ENCODE measurements at regions not wholly inside any gene's neighbourhood (a gene's known extent, or its start where the extent isn't known, plus 50 kb on each side); places are given as distances from the start of the nearest gene placed in this dataset.

DNA sequence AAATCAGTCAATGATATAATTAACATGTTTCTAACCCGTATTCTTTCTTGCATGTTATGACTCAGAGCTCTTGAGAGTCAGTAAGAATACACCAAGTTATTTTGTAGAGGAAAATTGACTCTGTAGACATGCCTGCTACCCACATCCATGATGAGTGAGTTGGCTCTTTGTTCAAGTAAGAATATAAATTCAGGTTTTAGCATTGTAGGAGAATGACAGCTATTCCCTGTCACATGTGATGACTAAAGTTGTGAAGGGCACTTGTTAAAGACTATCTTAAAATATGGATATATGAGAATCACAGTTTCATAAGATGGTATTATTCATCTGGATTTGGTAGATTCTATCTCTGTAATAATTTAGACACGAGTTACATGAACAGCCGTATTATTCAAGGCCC lies 209.1 kb downstream of the CCDC59 start:
- DNase-seq, result no peak

DNA sequence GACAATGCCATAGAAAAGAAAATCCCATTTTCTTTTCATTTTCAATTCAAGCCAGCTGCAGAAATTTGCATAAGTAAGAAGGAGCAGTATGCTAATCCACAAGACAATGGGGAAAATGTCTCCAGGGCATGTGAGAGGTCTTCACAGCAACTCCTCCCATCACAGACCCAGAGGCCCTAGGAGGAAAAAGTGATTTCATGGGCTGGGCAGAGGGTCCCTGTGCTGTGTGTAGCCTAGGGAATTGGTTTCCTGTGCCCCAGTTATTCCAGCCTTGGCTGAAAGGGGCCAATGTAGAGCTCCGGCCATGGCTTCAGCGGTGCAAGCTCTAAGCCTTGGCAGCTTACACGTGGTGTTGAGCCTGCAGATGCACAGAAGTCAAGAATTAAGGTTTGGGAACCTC lies 211.4 kb downstream of the CCDC59 start:
- DNase-seq, result no peak

DNA sequence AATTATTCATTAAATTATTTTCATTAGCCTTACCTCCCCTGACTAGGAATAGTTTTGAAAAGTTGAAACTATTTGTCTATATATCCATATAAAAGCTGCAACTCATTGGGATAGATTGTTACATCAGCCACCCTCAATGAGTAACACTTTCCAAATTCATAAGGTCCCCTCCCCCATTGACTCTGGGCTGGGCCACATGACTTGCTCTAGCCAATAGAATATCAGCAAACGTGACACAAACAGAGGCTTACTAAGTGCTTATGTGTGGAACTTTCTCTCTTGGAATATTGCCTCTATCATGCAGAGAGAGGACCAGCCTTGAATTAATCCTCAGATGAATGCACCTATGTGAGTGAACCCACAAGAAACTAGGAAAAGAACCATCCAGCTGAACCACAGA lies 213.7 kb downstream of the CCDC59 start:
- no peak for DNase-seq

DNA sequence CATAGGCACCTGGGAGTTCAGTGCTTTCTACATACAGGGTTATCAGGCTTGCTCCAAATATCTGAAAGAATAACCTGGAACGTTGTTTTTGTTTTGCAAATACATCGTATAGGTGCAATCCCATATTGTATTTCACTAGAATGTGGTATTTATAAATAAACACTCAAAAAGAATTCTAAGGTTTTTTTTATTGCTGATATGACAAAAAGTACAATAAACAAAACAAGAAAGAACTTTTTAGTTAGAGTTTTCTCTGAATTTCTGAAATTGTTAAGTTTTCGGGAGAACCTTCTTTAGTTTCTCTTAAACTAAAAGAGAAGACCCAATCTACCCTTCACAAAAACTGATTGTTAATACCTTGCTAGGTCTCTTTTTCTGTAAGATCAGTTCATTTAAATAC lies 225.8 kb downstream of the CCDC59 start:
- DNase-seq, result no peak

GRCh38 chr12:82130762-82131161 lies 227.4 kb downstream of the CCDC59 start:
- DNase-seq, result no peak

- DNase-seq, result no peak
Measured at GRCh38 chr12:82124711-82125380, 233.3 kb downstream of the CCDC59 start.

DNA sequence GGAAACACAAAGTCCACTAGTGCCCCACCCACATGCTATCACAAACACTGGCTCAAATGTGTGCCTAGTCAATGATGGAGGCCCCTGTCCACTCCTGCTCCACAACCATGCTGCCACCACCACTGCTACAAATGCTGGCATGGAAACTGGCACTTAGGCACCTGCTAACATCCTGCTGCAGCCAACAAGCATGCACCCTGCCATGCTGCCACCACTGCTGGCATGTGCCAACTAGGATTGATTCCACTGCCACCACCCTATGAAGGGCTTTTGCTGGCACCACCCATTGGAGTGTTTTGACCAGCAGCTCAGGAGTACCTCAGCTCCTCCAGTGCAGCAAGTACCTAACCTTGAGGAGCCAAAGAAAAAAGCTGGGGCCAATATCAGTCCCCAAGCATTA lies 236.6 kb downstream of the CCDC59 start:
- no peak for DNase-seq

DNA sequence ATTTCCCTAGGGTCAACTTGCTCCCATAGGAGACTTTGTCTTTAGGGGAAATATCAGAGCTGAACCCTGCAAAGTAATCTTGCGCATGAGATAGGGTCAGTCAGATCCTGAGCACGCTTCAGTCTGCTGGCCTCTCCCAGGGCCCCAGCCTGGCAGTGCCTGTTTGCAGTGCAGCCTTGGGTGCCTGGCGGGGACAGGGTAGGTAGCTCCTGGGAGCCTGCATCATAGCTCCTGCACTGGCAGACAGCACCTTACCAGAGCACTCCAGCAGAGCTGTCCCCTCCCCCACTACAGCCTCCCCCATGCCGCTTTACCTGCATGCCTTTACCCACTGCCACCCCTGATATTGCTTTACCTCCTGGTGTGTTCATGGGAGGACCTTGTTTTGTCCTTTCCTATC lies 237.3 kb downstream of the CCDC59 start:
- DNase-seq, result no peak

- no peak for DNase-seq
Measured at GRCh38 chr12:82109243-82109642, 248.9 kb downstream of the CCDC59 start.

DNA sequence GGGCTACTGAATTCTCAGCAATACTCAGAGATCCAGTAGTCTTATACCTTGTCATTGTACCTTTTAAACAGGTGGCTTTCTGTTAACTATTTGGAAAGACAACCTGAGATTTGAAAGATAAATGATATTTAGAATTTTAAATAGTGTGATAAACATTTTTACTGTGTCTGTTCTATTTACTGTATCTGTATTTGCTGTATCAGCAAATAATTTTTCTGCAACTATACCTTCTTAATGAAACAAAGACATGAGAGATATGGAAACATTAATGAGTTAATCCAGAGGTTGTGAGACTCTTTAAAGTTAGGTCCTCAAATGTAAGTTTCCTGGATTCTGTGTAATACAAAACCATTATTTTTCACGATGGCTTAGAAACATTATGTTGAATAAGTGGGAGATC lies 249.6 kb downstream of the CCDC59 start:
- no peak for DNase-seq

GRCh38 chr12:82099216-82099615 lies 259.0 kb downstream of the CCDC59 start:
- no peak for DNase-seq

GRCh38 chr12:82097877-82098276 lies 260.3 kb downstream of the CCDC59 start:
- no peak for DNase-seq

GRCh38 chr12:82097438-82097837 lies 260.7 kb downstream of the CCDC59 start:
- DNase-seq, result no peak

GRCh38 chr12:82090165-82090564 lies 268.0 kb downstream of the CCDC59 start:
- DNase-seq, result no peak

GRCh38 chr12:82089369-82090121 lies 268.6 kb downstream of the CCDC59 start:
- no peak for DNase-seq

DNA sequence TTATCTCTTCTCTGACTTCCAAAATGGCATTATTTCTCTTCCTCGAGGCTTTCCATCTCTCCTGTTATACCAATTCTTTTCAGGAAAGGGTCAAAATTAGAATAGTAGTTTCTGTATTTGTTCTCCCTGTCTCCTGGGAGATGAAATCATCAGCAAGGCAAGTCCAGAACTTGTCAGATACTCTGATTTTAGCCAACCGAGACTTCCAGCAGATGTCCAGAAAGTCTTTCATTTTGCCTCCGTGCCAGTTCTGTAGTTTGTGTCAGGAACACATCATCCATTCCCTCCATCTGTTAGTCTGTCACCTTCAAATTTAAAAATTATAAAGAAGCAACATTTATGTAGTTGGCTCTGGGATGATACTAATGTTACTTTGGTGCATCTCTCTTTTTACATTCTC lies 275.7 kb downstream of the CCDC59 start:
- DNase-seq, result no peak

- DNase-seq, result no peak
Measured at GRCh38 chr12:82069931-82070514, 288.2 kb downstream of the CCDC59 start.

GRCh38 chr12:82058197-82058596 lies 299.0 kb upstream of the PPFIA2 start:
- no peak for DNase-seq

GRCh38 chr12:82057770-82058169 lies 298.6 kb upstream of the PPFIA2 start:
- DNase-seq, result no peak

GRCh38 chr12:82055391-82055790 lies 296.2 kb upstream of the PPFIA2 start:
- DNase-seq, result no peak

DNA sequence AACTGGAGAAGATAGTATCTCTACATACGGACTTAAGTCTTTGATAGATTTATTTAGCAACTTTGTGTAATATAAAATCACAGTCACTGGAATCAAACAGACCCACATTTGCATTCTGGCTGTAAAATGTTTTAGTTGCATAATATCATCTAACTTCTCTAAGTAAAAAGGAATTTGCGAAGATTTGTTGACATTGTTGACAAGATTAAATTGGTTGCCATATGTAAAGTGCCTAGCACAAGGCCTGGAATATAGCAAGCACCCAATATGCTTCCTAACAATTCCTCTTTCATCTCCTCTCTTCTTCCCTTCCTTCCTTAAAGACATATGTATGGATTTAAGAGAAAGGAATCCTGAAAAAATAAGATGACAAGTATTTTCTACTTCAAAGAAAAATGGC lies 295.4 kb upstream of the PPFIA2 start:
- DNase-seq, result no peak

GRCh38 chr12:82047446-82047845 lies 288.3 kb upstream of the PPFIA2 start:
- DNase-seq, result peak; percentile 35 to 36

DNA sequence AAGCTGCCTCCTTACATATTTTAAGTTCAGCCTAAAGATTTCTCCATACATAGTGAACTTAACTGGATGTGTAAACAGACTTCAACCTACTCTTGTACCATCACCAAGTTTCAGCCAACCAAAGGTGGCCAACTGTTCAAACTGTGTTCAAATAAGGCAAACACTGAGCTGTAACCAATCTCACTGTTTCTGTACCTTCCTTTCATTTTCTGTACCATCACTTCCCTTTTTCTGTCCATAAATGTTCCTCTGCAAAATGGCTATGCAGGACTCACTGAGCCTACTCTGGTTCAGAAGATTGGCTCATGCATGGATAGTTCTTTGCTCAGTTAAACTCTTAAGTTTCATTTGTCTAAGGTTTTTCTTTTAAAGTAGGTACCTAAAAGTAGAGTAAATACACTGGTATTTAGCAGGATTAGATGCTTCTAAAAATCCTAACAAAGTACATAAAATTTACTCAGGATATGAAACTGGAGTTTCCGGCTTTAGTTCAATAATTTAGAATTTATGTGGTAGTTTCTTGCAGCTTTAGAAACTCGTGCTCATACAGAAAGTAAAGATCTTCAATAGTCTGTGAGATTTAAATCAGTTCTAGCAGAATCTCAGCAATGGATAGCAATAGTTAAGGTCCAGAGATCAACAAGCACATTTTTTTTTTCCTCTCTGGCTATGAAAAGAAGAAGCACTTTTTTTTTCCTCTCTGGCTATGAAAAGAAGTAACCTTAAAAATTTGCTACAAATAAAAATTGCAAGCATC lies 282.0 kb upstream of the PPFIA2 start:
- DNase-seq, result peak in 1 of 2 donors; percentile 22

All from inflammatory macrophage (primary cell).